Right lobe of liver (tissue), 6 donors: ENCODE measurements at regions not wholly inside any gene's neighbourhood (a gene's known extent, or its start where the extent isn't known, plus 50 kb on each side); places are given as distances from the start of the nearest gene placed in this dataset.

Experiments
- ATAC-seq, 4 donors: fragments of 200-7000 bp; cut with Tn5 transposase; one replicate each; pipeline ENCODE4 v1.9.1; 2020; ENCODE audit warnings: mild to moderate bottlenecking in 4 of 4, moderate library complexity in 4 of 4
- DNase-seq, 3 donors: peaks; one replicate each; pipeline ENCODE4 v3.0.0-alpha.2; 2020
- H3K27ac ChIP-seq, 3 donors: fragments of 200-600 bp; one replicate each; pipeline ENCODE4 v1.8.0; 2022
- H3K27me3 ChIP-seq, 2 donors: fragments of 200-600 bp; one replicate each; pipeline ENCODE4 v1.8.0; 2022
- H3K36me3 ChIP-seq, 4 donors: fragments of 200-600 bp; sonication (generic) in 1 of 4; one replicate each; pipeline versions ENCODE4 v1.5.1 to v1.8.0; 2017 to 2022; ENCODE audit warnings: control low read depth in 1 of 4
- H3K4me1 ChIP-seq, 4 donors: fragments of 200-600 bp; sonication (generic) in 1 of 4; one replicate each; pipeline versions ENCODE4 v1.5.1 to v1.8.0; 2017 to 2022; ENCODE audit warnings: control low read depth in 1 of 4
- H3K4me3 ChIP-seq, 3 donors: fragments of 200-600 bp; one replicate each; pipeline ENCODE4 v1.8.0; 2022
- H3K9me3 ChIP-seq, 4 donors: fragments of 200-600 bp; sonication (generic) in 1 of 4; one replicate each; pipeline versions ENCODE4 v1.5.1 to v1.8.0; 2017 to 2022; ENCODE audit warnings: control low read depth in 1 of 4
- CTCF ChIP-seq, 4 donors: fragments of 200-600 bp in 3 of 4; fragments of 450-650 bp in 1 of 4; IDR thresholded peaks; one replicate each; pipeline versions ENCODE4 v1.5.1 to v1.8.0; 2016 to 2022; ENCODE audit warnings: antibody characterized with exemption in 4 of 4, mild to moderate bottlenecking in 2 of 4
- POLR2A ChIP-seq: fragments of 450-650 bp; IDR thresholded peaks from one replicate; pipeline ENCODE4 v1.6.1; 2017; ENCODE audit warnings: antibody characterized with exemption, mild to moderate bottlenecking
- WGBS: methylation state at CpG from one replicate; pipeline ENCODE4 v1.1.6; 2018; ENCODE audit warnings: low coverage, low lambda C conversion rate; ENCODE audit not compliant: insufficient coverage; ENCODE audit errors: missing lambda C conversion rate; 5-methylcytosine and 5-hydroxymethylcytosine counted together
- intact Hi-C, 2 donors: fragments of 100-400 bp; cut with DNase I; formaldehyde crosslinking; loops; one replicate each; pipeline versions ENCODE4 v1.11.2 to v1.14.1; 2022
- donor health status: DM: no; HTN: yes; CAD: no.
- donor health status: DM: no; HTN: no; CAD: no.
- donor health status: DM: no; HTN: no; CAD: no.
- donor health status: DM: no; HTN: yes; CAD: no.
- donor health status: DM: no; HTN: yes; CAD: no.

GRCh38 chr13:47433461-47434005 is 536.7 kb upstream of the HTR2A start:
- intact Hi-C loops, result no loop called here
- H3K4me1 ChIP-seq, result no peaks in the 10 kb centered on the region
- no peaks in the 10 kb centered on the region for H3K36me3 ChIP-seq
- no peak for DNase-seq
- no peak for ATAC-seq
- no peak overlapping the region for H3K4me3 ChIP-seq
- no peak overlapping the region for H3K27ac ChIP-seq
- WGBS, result 79% methylated on average over 2 of the region's 2 CpGs
- TF ChIP-seq CTCF (IDR thresholded peaks at IDR 0.05) (no peak), POLR2A (no peak)
- H3K9me3 ChIP-seq, result no peaks in the 10 kb centered on the region
- no peaks in the 10 kb centered on the region for H3K27me3 ChIP-seq

GRCh38 chr13:47426126-47426849 is 529.4 kb upstream of the HTR2A start:
- TF ChIP-seq CTCF (IDR thresholded peaks at IDR 0.05) (no peak), POLR2A (no peak)
- H3K27ac ChIP-seq, result peak overlapping the region in 1 of 3 donors; percentile 9
- 27% methylated on average over 2 of the region's 3 CpGs for WGBS
- H3K4me3 ChIP-seq, result no peak overlapping the region
- no peaks in the 10 kb centered on the region for H3K36me3 ChIP-seq
- H3K9me3 ChIP-seq, result no peaks in the 10 kb centered on the region
- peaks cover 0 to 7% (median 0%) of the 10 kb centered on the region in 4 donors for H3K4me1 ChIP-seq
- DNase-seq (no peak), ATAC-seq (peak in 3 of 4 donors; percentile 50 to 80 (median 58))
- intact Hi-C loops, result no loop called here
- no peaks in the 10 kb centered on the region for H3K27me3 ChIP-seq

DNA sequence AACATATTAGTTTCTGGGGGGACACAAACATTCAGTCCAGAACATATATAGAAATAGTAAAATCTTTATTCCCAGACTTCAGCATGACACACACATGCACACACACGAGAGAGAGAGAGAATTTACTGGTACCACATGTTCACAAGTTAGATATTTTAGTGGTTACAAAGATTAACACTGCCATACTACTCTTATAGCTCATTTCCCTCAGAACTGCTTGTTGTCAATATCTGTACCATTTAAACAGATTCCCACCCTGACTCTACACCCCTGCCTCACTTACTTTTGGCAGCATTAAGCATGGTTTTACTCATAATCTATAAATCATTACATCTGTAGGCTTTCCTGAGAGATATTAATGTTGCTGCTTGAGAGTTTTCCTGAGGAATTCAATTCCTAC is 524.7 kb upstream of the HTR2A start:
- DNase-seq (no peak), ATAC-seq (no peak)
- 45% methylated on average over 1 of the region's 1 CpG for WGBS
- TF ChIP-seq CTCF (IDR thresholded peaks at IDR 0.05) (no peak), POLR2A (no peak)
- H3K4me3 ChIP-seq, result no peak overlapping the region
- no peaks in the 10 kb centered on the region for H3K36me3 ChIP-seq
- peaks cover 0 to 12% (median 0%) of the 10 kb centered on the region in 4 donors for H3K4me1 ChIP-seq
- H3K9me3 ChIP-seq, result no peaks in the 10 kb centered on the region
- intact Hi-C loops, result no loop called here
- H3K27me3 ChIP-seq, result no peaks in the 10 kb centered on the region
- no peak overlapping the region for H3K27ac ChIP-seq

DNA sequence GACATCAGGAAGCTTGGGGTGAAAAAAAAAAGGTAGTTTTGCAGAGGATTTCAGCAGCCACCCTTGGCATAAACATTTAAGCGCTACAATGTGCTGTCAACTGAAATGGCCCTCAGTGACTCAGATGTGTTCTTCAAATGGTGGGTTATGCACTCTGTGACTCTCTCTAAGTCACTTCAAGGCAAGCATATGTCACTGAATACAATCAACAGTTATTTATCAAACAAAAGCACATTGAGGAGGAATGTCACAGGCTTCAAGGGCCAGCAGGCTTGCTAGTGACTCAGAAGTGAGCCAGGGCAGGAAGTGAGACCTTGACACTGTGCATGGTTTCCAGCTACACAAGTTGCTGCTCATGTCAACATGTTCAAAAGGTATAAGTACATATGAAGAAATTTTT is 523.7 kb upstream of the HTR2A start:
- ATAC-seq (peak in 3 of 4 donors; percentile 18 to 58 (median 28)), DNase-seq (no peak)
- no peaks in the 10 kb centered on the region for H3K9me3 ChIP-seq
- no peaks in the 10 kb centered on the region for H3K36me3 ChIP-seq
- H3K27me3 ChIP-seq, result no peaks in the 10 kb centered on the region
- WGBS, result 100% methylated on average over 1 of the region's 1 CpG
- intact Hi-C loops, result no loop called here
- H3K4me3 ChIP-seq, result no peak overlapping the region
- peaks cover 0 to 8% (median 0%) of the 10 kb centered on the region in 4 donors for H3K4me1 ChIP-seq
- TF ChIP-seq CTCF (IDR thresholded peaks at IDR 0.05), result no peak
- TF ChIP-seq POLR2A, result no peak
- H3K27ac ChIP-seq, result no peak overlapping the region
